ENCODE measurements at regions not wholly inside any gene's neighbourhood (a gene's known extent, or its start where the extent isn't known, plus 50 kb on each side); places are given as distances from the start of the nearest gene placed in this dataset.

- TF ChIP-seq REST (IDR thresholded peaks at IDR 0.05), result no peak
- no peak for TF ChIP-seq POLR2A (IDR thresholded peaks at IDR 0.05; ENCODE audit: low read length)
- no peak for TF ChIP-seq CTCF (IDR thresholded peaks at IDR 0.05)
- TF ChIP-seq MAX (IDR thresholded peaks at IDR 0.05), result no peak
- TF ChIP-seq RFX5 (IDR thresholded peaks at IDR 0.05), result no peak
- no peak for TF ChIP-seq JUN (IDR thresholded peaks at IDR 0.05)
- TF ChIP-seq RAD21 (conservative IDR thresholded peaks at IDR 0.05 in 1 of 2, IDR thresholded peaks at IDR 0.05 in 1 of 2), result no peak
- no peak for TF ChIP-seq EHMT2 (IDR thresholded peaks at IDR 0.05; ENCODE audit: low read depth)
- no peak for TF ChIP-seq JUNB (IDR thresholded peaks at IDR 0.05)
- no peak for TF ChIP-seq CHD4 (IDR thresholded peaks at IDR 0.05; ENCODE audit: borderline replicate concordance)
- TF ChIP-seq EP300 (IDR thresholded peaks at IDR 0.05), result no peak
- TF ChIP-seq HMGXB4 (CRISPR knock-in tag; IDR thresholded peaks at IDR 0.05; ENCODE audit: borderline replicate concordance), result no peak
- TF ChIP-seq KDM1A (IDR thresholded peaks at IDR 0.05; ENCODE audit: low read depth), result no peak
These were observed 356.8 kb upstream of the BRINP1 start for GRCh38 chr9:119726035-119726434.

Measured in A549 (cell line).